HCT116 (cell line): ENCODE measurements at regions not wholly inside any gene's neighbourhood (a gene's known extent, or its start where the extent isn't known, plus 50 kb on each side); places are given as distances from the start of the nearest gene placed in this dataset.
"Not testable (repeated sequence)": the region's sequence is repeated elsewhere in the genome, so short reads cannot be mapped to it uniquely, and the experiment has no call there.

Experiments used
- ATAC-seq: fragments of 200-7000 bp; cut with Tn5 transposase; 2 replicates; pipeline ENCODE4 v1.9.1; 2020; ENCODE audit warnings: mild to moderate bottlenecking, moderate library complexity
- BruUV-seq: library from RNA; stranded (reverse); fragments of 400-500 nt; replicated peaks from 2 replicates; lab custom pipeline; 2021; lab: Mats Ljungman, UMichigan
- CTCF ChIA-PET: fragments of 300-600 bp; sonication (Branson Sonifier 250); formaldehyde crosslinking; loops from one replicate; lab custom pipeline; 2021; ENCODE audit warnings: antibody characterized with exemption; lab: Charles Lee
- POLR2A ChIA-PET: fragments of 300-600, 350-600 bp; sonication (Branson Sonifier 250); formaldehyde crosslinking; loops from one replicate; lab custom pipeline; 2021; ENCODE audit warnings: antibody characterized with exemption; lab: Charles Lee
- RAD21 ChIA-PET, 2 experiments: fragments of 300-600 bp; sonication (Branson Sonifier 250); formaldehyde crosslinking; loops; one replicate each; lab custom pipeline; 2023; ENCODE audit warnings: low total read pairs in 2 of 2; ENCODE audit not compliant: uncharacterized antibody in 2 of 2, unreplicated experiment in 2 of 2, low non-redundant PET in 1 of 2; lab: Charles Lee
- DNase-seq: peaks from one replicate; pipeline ENCODE4 v3.0.0-alpha.2; 2010; ENCODE audit warnings: low read depth, low spot score
- H2AFZ ChIP-seq: fragments of 200-600 bp; shearing (Covaris generic), sonication (generic); 2 replicates; pipeline ENCODE4 v1.6.1; 2017; ENCODE audit warnings: low read depth, mixed run types, mixed read lengths, antibody characterized with exemption, low read length; ENCODE audit not compliant: poor library complexity, severe bottlenecking
- H3K27ac ChIP-seq: 2 replicates; pipeline ENCODE4 v1.5.1; 2012; ENCODE audit warnings: low read depth, low read length
- H3K27me3 ChIP-seq: fragments of 200-600 bp; sonication (generic); 2 replicates; pipeline ENCODE4 v1.6.1; 2016; ENCODE audit warnings: mixed run types, low read length, mixed read lengths; ENCODE audit not compliant: insufficient read depth
- H3K36me3 ChIP-seq, 2 experiments: fragments of 200-500 bp in 1 of 2; fragments of 200-600 bp in 1 of 2; sonication (Bioruptor generic) in 1 of 2; sonication (generic) in 1 of 2; 2 replicates each; pipeline versions ENCODE4 v1.5.1 to v1.6.1; 2014 to 2016; ENCODE audit warnings: low read length in 2 of 2, inconsistent platforms in 1 of 2, mixed read lengths in 1 of 2, mixed run types in 1 of 2; ENCODE audit not compliant: insufficient read depth in 2 of 2, control insufficient read depth in 1 of 2
- H3K4me1 ChIP-seq, 2 experiments: fragments of 200-600 bp in 1 of 2; sonication (generic) in 1 of 2; 2 replicates each; pipeline versions ENCODE4 v1.5.1 to v1.6.1; 2012 to 2017; ENCODE audit warnings: low read length in 2 of 2, inconsistent platforms in 1 of 2, mild to moderate bottlenecking in 1 of 2, mixed read lengths in 1 of 2, mixed run types in 1 of 2, moderate library complexity in 1 of 2; ENCODE audit not compliant: insufficient read depth in 2 of 2, control insufficient read depth in 1 of 2
- H3K4me2 ChIP-seq: fragments of 200-600 bp; sonication (generic); 2 replicates; pipeline ENCODE4 v1.6.1; 2017; ENCODE audit warnings: mixed run types, low read length, mixed read lengths
- H3K4me3 ChIP-seq, 2 experiments: fragments of 200-600 bp in 1 of 2; sonication (generic) in 1 of 2; replicated peaks in 1 of 2; 2 replicates each; pipeline ENCODE4 v1.5.1; 2011 to 2016; ENCODE audit warnings: low read length in 2 of 2, control low read depth in 1 of 2, low read depth in 1 of 2, mild to moderate bottlenecking in 1 of 2, mixed read lengths in 1 of 2, mixed run types in 1 of 2
- H3K79me2 ChIP-seq: fragments of 200-600 bp; sonication (generic); 2 replicates; pipeline ENCODE4 v1.6.1; 2017; ENCODE audit warnings: mild to moderate bottlenecking, mixed run types, low read length, moderate library complexity, mixed read lengths; ENCODE audit not compliant: insufficient read depth
- H3K9ac ChIP-seq: fragments of 200-600 bp; sonication (generic); 2 replicates; pipeline ENCODE4 v1.6.1; 2016; ENCODE audit warnings: low read length, mixed read lengths
- H3K9me2 ChIP-seq: fragments of 200-600 bp; sonication (generic), shearing (Covaris generic); 2 replicates; pipeline ENCODE4 v1.6.1; 2017; ENCODE audit warnings: mixed run types, mild to moderate bottlenecking, moderate library complexity; ENCODE audit not compliant: insufficient read depth
- H3K9me3 ChIP-seq, 2 experiments: fragments of 200-500 bp in 1 of 2; fragments of 200-600 bp in 1 of 2; sonication (Bioruptor generic) in 1 of 2; sonication (generic) in 1 of 2; 2 replicates each; pipeline ENCODE4 v1.6.1; 2014 to 2017; ENCODE audit warnings: low read length in 2 of 2, mixed read lengths in 2 of 2, inconsistent platforms in 1 of 2, low read depth in 1 of 2, mild to moderate bottlenecking in 1 of 2, mixed run types in 1 of 2, moderate library complexity in 1 of 2; ENCODE audit not compliant: control insufficient read depth in 1 of 2, insufficient read depth in 1 of 2
- H4K20me1 ChIP-seq: fragments of 200-600 bp; sonication (generic), shearing (Covaris generic); 2 replicates; pipeline ENCODE4 v1.6.1; 2017; ENCODE audit warnings: mixed run types, mild to moderate bottlenecking, moderate library complexity; ENCODE audit not compliant: insufficient read depth
- SIN3A ChIP-seq: IDR thresholded peaks from 2 replicates; pipeline ENCODE4 v1.6.1; 2012; ENCODE audit warnings: low read depth
- intact Hi-C: fragments of 100-400 bp; cut with micrococcal nuclease; formaldehyde crosslinking; loops from 2 replicates; pipeline ENCODE4 v1.10.0; 2022
- TF ChIP-seq, protein P1 (sequence below): IDR thresholded peaks from 2 replicates; pipeline ENCODE4 v1.6.1; 2012; ENCODE audit warnings: low read depth

DNA sequence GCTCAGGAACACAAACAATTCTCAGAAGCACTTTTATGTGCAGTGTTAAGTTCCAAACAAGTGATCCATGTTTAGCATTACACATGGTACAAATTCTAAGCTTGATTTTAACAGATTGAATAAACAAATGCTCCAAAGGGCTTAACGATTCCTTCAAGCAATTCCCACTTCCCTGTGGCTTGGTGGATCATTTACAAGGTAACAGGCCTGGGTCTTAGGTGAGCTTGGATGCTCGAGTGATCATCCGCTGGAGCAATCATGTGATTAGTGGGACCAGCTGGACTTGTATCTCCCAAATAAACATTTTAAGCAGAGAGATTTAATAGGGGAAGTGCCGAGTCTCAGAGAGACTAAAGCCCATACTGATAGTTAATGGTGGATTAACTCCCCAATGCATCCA, 70.7 kb downstream of the CALM1 start:
- no peaks in the 10 kb centered on the region for H3K9me3 ChIP-seq
- POLR2A ChIA-PET, result no interaction called here
- RAD21 ChIA-PET, result no interaction called here
- BruUV-seq, result no TSS peak
- H4K20me1 ChIP-seq, result no peaks in the 10 kb centered on the region
- ATAC-seq, result no peak
- no peaks in the 10 kb centered on the region for H3K36me3 ChIP-seq
- H3K4me3 ChIP-seq, result no peak overlapping the region
- H3K9ac ChIP-seq, result no peak overlapping the region
- no peaks in the 10 kb centered on the region for H3K79me2 ChIP-seq
- H2AFZ ChIP-seq, result no peak overlapping the region
- H3K4me2 ChIP-seq, result no peak overlapping the region
- peaks cover 3% of the 10 kb centered on the region; the same call in 1 of the 2 replicates for H3K27me3 ChIP-seq
- no peak for TF ChIP-seq SIN3A
- TF ChIP-seq, protein P1, sequence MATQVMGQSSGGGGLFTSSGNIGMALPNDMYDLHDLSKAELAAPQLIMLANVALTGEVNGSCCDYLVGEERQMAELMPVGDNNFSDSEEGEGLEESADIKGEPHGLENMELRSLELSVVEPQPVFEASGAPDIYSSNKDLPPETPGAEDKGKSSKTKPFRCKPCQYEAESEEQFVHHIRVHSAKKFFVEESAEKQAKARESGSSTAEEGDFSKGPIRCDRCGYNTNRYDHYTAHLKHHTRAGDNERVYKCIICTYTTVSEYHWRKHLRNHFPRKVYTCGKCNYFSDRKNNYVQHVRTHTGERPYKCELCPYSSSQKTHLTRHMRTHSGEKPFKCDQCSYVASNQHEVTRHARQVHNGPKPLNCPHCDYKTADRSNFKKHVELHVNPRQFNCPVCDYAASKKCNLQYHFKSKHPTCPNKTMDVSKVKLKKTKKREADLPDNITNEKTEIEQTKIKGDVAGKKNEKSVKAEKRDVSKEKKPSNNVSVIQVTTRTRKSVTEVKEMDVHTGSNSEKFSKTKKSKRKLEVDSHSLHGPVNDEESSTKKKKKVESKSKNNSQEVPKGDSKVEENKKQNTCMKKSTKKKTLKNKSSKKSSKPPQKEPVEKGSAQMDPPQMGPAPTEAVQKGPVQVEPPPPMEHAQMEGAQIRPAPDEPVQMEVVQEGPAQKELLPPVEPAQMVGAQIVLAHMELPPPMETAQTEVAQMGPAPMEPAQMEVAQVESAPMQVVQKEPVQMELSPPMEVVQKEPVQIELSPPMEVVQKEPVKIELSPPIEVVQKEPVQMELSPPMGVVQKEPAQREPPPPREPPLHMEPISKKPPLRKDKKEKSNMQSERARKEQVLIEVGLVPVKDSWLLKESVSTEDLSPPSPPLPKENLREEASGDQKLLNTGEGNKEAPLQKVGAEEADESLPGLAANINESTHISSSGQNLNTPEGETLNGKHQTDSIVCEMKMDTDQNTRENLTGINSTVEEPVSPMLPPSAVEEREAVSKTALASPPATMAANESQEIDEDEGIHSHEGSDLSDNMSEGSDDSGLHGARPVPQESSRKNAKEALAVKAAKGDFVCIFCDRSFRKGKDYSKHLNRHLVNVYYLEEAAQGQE, result no peak
- no peaks in the 10 kb centered on the region for H3K4me1 ChIP-seq
- H3K27ac ChIP-seq, result no peak overlapping the region
- DNase-seq, result no peak
- no peaks in the 10 kb centered on the region for H3K9me2 ChIP-seq
- CTCF ChIA-PET, result no interaction called here
- intact Hi-C loops, result no loop called here

DNA sequence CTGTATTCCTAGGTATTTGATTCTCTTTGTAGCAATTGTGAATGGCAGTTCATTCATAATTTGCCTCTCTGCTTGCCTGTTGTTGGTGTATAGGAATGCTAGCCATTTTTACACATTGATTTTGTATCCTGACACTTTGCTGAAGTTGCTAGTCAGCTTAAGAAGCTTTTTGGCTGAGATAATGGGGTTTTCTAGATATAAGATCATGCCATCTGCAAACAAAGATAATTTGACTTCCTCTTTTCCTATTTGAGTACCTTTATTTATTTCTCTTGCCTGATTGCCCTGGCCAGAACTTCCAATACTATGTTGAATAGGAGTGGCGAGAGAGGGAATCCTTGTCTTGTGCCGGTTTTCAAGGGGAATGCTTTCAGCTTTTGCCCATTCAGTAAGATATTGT, 72.6 kb downstream of the CALM1 start:
- H3K36me3 ChIP-seq, CTCF ChIA-PET, H3K9me2 ChIP-seq, H3K79me2 ChIP-seq, BruUV-seq, H3K27me3 ChIP-seq, DNase-seq, H3K4me1 ChIP-seq, H2AFZ ChIP-seq, H3K9me3 ChIP-seq, POLR2A ChIA-PET, intact Hi-C loops, H3K4me2 ChIP-seq, H4K20me1 ChIP-seq, H3K4me3 ChIP-seq, H3K27ac ChIP-seq, ATAC-seq, RAD21 ChIA-PET, H3K9ac ChIP-seq: not testable (repeated sequence)
